ENCODE measurements at regions not wholly inside any gene's neighbourhood (a gene's known extent, or its start where the extent isn't known, plus 50 kb on each side); places are given as distances from the start of the nearest gene placed in this dataset.

GRCh38 chr12:131445795-131446194 lies 265.1 kb upstream of the SFSWAP start:
- no peak for TF ChIP-seq POLR2A (IDR thresholded peaks at IDR 0.05)
- no peak for TF ChIP-seq CTCF (IDR thresholded peaks at IDR 0.05)
